GM18499 (cell line): ENCODE measurements at regions not wholly inside any gene's neighbourhood (a gene's known extent, or its start where the extent isn't known, plus 50 kb on each side); places are given as distances from the start of the nearest gene placed in this dataset.

Experiments
- ATAC-seq: cut with Tn5 transposase; IDR thresholded peaks from one replicate; pipeline ENCODE4 v1.9.1; 2021; ENCODE audit warnings: moderate number of reproducible peaks; ENCODE audit not compliant: insufficient read depth, unreplicated experiment

DNA sequence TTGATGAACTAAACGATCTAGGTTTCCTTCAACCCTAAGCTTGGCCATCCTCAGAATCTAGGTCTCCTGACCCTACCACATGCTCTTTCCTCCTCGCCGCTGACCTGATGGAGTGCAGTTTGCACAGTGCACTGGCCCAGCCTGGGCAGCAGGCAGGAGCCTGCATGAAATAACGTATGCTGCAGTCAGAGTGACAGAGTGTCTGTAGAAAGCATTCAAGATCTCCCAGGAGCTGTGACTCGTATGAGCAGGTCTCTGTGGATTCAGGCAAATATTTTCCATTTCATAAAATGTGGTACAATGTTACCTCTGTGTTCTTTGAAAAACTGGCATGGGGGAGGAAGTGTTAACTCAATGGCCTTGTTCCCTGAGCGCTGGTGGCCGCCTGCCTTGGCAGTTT, 441.8 kb downstream of the RPS24 start:
- no peak for ATAC-seq

DNA sequence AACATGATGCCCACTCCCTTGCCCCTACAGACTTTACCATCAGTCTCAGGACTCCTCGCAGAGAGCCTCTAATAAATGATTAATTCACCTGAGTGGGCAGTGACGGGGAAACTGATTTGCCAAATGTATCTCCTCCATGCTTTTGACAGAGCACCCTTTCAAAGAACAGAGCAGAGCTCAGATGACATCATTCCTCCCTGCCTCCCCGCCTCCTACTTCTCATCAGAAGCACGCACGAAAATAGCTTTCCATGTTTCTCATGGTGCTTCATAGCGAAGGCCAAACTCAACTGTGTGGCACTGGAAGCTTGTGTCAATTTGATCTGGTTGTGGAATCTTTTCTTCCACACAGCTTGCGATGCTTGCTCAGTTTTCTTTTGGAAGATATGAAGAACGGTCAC, 442.5 kb downstream of the RPS24 start:
- no peak for ATAC-seq

DNA sequence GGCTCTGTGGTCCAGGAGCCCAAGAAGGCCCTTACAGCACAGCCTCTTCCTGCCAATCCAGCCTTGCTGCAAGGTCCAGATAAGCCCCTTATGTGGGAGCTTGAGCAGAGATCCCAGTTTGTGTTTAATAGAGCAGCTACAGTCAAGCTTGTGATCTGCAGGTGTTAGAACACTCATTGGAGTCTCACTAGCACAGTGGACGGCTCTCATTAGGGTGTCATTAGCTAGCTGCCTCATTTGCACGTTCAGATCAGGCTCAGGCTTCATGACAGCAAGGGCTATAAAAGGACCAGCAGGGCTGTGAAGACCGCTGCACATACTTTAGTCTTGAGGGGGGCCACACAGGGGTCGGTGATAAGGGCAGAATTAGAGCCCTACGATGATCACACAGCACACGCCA, 443.2 kb downstream of the RPS24 start:
- ATAC-seq, result no peak

DNA sequence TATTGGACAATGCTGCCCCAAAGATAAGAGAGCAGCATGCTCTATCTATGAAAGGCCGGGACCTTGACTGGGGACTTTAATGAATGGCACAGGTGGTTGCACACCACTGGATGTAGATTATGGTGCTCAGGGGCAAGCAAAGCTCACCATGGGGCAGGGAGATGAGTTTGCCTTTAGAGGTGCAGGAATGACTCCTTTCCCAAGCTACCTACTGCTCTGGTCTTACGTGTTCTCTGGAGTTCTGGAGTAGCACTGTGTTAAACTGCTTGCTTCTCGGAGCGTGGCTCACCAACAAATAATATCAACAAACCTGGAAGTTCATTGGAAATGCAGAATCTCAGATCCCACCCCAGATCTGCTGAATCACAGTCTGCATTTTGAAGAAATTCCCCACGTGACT, 445.3 kb downstream of the RPS24 start:
- ATAC-seq, result no peak

- ATAC-seq, result no peak
These were observed 445.8 kb downstream of the RPS24 start for GRCh38 chr10:78479467-78479866.

GRCh38 chr10:78481842-78482241, 448.2 kb downstream of the RPS24 start:
- ATAC-seq, result no peak

GRCh38 chr10:78483641-78484040, 450.0 kb downstream of the RPS24 start:
- ATAC-seq, result no peak

GRCh38 chr10:78489034-78489433, 455.4 kb downstream of the RPS24 start:
- ATAC-seq, result no peak

DNA sequence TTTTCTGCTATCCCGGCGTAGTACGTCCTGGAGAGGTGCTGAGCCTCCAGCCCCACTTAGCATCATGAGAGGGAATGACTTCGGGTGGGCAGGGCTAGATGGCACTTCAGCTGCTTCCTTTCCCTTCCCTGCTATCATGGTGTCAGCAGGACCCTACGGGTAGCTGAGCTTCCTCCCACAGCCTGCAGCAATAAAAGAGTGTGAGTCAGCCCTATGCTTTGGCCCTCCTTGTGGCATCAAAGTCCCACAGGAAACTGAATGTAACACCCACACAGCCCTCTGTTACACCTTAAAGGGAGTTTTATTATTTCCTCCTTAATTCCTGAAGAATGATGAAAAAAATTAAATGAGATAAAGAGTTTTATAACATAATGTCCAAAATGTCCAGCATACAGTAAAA, 458.1 kb downstream of the RPS24 start:
- ATAC-seq, result no peak

DNA sequence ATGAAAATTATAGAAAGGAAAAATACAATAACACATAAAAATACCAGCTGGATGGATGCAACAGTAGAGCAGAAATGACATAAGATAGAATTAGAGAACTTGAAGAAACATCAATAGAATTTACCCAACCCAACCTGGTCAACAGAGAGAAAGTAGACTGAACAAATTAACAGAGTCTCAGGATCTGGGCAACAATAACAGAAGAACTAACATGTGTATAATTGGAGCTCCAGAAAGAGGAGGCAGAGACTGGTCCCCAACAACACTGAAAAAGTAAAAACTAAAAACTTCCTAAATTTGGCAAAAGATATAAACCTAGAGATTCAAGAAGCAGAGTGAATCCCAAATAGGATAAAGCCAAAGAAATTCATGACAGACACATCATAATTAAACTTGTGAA, 458.8 kb downstream of the RPS24 start:
- no peak for ATAC-seq

DNA sequence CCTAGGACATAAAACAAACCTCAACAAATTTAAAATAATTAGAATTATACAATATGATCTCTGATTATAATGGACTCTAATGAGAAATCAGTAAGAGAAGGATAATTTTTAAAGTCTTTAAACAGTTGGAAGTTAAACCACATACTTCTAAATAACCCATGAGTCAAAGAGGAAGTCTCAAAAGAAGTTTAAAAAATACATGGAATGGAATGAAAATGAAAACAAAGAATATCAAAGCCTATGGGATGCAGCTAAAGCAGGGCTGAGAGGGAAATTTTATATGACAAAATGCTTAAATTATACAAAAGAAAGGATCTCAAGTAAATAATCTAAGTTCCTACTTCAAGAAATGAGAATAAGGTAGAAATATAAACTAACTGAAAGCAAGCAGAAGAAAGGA, 460.5 kb downstream of the RPS24 start:
- no peak for ATAC-seq

- no peak for ATAC-seq
These were observed 468.7 kb downstream of the RPS24 start for GRCh38 chr10:78502210-78502936.

DNA sequence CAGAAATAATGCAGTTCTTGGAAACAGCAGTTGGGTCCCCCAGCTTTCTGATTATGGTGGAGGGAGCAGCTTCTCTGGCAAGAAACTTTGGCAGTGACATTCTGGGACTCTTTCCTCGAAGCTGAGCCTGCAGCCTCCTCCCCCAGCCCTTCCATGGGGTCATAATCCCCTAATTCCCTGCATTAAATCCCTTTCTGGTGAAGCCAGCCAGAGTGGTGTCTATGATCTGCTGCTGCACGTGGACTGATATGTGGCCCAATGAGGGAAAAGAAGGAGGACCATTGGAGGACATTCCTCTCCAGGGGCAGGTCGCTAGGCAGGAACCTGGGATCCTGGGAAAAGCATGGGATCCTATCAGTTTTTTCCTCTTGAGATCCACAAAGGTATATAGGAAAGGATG, 470.5 kb downstream of the RPS24 start:
- ATAC-seq, result no peak

DNA sequence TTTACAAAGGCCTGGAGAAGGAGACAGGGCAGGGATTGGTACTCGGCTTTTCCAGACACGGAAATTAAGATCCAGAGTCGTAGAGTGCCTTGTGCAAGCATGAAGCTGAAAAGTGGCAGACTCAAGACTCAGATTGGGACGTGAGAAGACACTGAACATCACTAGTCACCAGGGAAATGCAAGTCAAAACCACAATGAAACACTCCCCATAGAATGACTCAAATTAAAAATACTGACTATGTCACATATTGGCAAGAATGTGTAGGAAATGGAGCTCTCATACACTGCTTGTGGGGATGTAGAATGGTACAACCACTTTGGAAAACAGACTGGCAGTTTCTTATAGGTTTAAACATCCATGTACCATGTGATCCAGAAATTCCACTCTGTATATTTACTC, 472.0 kb downstream of the RPS24 start:
- ATAC-seq, result no peak

DNA sequence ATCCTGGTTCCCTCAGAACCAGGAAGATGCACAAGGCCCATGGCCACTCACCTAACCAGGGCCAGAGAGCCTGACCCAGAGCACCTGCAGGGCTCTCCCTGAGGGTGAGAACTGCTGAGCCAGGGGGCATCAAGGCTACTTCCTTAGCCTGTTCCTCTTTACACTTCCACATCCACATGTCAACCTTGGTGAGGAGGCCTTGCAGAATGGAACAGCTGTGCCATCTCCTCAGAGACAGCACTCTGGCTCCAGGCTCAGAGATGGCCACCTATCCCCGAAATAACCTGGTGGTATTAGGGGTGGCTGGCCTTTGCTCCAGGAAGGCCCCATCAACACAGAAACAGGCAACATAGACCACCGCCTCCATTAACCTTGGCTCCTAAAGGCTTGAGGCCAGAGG, 473.0 kb downstream of the RPS24 start:
- ATAC-seq, result no peak

GRCh38 chr10:78507510-78508160, 474.0 kb downstream of the RPS24 start:
- ATAC-seq, result no peak

- ATAC-seq, result no peak
These were observed 475.5 kb downstream of the RPS24 start for GRCh38 chr10:78508955-78509748.

DNA sequence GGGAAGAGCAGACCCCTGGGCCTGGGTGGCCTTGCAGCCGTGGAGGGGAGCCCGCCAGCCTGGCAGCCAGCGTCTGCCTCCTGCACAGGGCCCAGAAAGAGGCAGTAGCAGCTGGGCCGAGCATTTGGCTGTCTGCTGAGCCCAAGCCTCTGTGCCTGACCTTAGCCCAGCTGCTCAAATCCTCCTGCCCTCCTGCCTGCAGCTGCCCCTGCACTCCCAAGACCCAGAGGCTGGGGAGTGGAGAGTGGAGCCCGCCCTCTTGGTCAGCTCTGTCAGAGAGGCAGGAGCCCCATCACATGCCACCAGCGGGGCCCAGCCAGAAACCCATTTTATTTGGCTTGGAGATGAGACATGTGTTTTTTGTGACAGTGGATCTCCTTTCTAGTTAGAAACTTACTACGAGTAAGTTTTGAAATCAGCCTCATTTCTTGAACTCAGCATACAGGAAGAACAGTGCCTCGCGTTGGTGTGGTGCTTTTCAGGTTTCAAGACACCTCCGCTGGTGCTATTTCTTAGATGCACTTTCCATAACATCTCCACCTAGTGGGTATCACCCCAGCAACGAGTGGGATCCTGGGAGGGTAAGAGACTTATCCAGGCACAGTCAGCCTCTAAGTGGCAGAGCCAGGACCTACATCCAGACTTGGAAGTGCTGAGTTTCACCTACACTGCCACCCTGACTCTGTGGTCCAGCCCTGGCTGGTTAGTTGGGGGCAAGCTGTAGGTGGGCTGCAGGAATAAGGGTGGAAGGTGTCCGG, 477.1 kb downstream of the RPS24 start:
- ATAC-seq, result no peak

DNA sequence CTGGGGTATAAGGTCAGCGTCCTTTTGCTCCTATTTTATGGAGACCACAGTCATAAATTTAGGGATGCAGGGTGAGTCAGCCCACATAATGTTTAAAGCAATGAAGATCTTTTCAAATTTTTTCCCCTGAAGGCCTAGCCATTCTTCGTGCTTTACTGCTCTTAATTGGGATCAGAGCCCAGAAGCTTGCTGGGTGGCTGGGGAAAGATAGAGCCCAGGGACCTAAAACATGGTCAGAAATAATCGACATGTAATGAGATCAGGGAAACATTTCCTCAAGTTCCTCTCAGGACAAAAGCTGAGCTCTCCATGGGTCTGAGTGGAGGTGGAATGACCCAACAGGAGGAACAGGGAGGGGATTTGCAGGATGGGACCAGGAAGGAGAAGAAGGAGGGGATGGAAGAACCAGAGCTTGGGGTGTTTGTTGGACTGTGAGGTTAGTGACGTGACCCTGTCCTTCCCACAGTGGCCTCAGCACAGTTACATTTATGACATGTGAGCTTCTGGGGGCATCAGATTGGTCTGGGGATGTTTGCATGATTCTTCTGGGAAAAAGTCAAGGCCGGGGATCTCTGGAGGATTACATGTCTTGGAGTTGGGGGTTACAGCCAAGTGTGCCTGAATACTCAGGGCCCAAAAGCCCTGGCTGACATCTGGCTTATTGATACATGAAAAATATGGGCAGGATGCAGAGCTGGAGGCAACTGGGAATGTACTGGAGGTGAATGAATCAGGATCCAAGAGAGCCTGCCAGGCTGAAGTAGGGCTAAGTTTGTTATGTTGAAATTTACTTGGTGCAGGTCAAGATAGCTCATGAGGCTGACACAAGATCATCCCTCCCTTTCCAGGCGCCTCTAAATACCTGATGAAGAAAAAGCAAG, 477.9 kb downstream of the RPS24 start:
- no peak for ATAC-seq

DNA sequence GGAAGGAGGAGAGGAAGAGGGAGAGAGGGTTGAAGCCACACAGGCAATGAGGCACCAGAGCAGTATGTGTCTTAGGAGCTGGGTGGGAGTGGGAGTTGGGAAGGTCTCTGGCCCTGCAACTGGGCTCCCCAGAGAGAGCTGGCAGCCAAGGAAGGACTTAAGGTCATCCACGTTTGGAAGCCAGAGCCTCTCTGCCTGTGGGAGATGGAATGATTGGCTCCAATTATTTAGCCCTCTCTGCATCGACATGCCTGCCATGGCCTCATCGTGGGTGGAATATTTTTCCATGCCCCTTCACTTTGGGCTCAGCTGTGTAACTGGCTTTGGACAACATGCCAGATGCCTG, 478.5 kb downstream of the RPS24 start:
- no peak for ATAC-seq
